EL (cell line): ENCODE measurements at regions not wholly inside any gene's neighbourhood (a gene's known extent, or its start where the extent isn't known, plus 50 kb on each side); places are given as distances from the start of the nearest gene placed in this dataset.

ENCODE experiments used
- DNase-seq: peaks from one replicate; pipeline ENCODE4 v3.0.0-alpha.2; 2016

GRCh38 chr3:98954791-98955604, 53.5 kb upstream of the DCBLD2 start:
- peak; percentile 60 for DNase-seq

GRCh38 chr3:98954242-98954641, 52.7 kb upstream of the DCBLD2 start:
- DNase-seq: peak; percentile 35

- no peak for DNase-seq
Observed at GRCh38 chr3:98952404-98952803, 50.9 kb upstream of the DCBLD2 start.
